SK-N-DZ (cell line): ENCODE measurements at regions not wholly inside any gene's neighbourhood (a gene's known extent, or its start where the extent isn't known, plus 50 kb on each side); places are given as distances from the start of the nearest gene placed in this dataset.
"Not testable (repeated sequence)": the region's sequence is repeated elsewhere in the genome, so short reads cannot be mapped to it uniquely, and the experiment has no call there.

Experiments used
- DNase-seq: peaks from one replicate; pipeline ENCODE4 v3.0.0-alpha.2; 2015; ENCODE audit warnings: low spot score

DNA sequence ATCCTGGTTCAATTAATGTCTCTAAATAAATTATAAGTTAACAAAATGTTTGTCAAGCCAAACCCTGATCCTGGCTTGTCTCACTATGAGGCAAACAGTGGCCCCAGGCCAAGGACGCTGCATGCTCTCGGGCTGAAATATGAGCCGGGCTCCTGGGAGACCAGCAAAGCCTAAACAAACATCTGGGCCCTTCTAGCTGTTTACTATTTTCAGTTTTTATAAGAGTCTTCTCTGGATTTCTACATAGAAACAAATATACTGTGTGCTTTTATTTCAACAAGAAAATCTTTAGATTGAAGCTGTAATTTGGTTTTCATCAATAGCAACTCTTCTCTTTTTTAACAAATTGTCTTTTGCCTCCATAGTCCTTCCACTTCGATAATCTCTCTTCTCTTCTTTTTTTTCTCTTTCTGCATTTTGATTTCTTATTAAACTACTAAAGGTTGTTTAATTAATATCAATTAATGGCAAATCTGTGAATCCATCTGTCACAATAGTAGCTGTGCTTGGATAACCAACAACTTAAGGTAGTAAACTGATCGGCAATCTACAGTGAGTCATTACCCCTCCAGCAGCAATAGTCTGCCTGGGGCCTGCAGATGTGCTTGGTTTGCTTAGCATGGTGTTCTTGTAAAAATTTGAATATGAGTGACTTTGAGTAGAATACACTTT, 83.3 kb upstream of the DNAJC1 start:
- peak; percentile 2 for DNase-seq

DNA sequence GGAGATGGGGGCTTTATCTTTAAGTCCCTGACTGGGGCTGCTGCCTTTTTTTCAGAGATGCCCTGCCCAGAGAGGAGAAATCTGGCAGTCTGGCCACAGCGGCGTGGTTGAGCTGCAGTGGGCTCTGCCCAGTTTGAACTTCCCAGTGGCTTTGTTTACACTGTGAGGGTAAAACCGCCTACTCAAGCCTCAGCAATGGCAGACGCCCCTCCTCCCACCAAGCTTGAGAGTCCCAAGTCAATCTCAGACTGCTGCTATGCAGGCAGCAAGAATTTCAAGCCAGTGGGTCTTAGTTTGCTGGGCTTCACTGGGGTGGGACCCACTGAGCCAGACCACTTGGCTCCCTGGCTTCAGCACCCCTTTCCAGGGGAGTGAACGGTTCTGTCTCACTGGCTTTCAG, 76.4 kb upstream of the DNAJC1 start:
- not testable (repeated sequence) for DNase-seq

- no peak for DNase-seq
These were observed 67.8 kb upstream of the DNAJC1 start for GRCh38 chr10:22071332-22071731.

DNA sequence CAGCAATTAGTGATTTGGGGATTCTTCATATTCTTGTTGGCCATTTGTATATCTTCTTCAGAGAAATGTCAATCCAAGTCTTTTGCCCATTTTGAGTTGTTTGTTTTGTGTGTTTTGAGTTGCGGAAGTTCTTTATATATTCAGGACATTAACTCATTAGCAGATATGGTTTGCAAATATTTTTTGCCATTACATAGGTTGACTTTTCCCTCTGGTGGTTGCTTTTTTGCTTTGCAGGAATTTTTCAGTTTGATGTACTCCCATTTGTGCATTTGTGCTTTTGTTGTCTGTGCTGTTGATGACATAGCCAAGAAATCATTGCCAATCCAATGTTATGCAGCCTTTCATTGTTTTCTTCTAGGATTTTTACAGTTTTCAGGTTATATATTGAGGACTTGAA, 63.6 kb upstream of the DNAJC1 start:
- DNase-seq: no peak

- not testable (repeated sequence) for DNase-seq
These were observed 57.5 kb upstream of the DNAJC1 start for GRCh38 chr10:22060984-22061383.

GRCh38 chr10:22058201-22058600, 54.7 kb upstream of the DNAJC1 start:
- DNase-seq: no peak

DNA sequence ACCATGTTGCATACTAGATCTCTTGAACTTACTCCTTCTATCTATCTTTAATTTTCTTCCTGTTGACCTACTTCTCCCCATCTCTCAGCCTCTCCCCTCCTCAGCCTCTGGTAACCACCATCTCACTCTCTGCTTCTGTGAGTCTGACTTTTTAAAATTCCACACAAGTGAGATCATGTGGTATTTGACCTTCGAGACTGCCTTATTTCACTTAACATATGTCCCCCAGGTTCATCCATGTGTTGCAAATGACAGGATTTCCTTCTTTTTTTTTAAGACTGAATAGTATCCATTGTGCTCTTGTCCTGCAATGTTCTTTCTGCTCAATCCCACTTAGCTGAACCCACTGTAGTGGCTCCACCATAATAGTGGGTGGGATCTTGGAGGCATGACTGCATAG, 51.4 kb upstream of the DNAJC1 start:
- no peak for DNase-seq
